ENCODE measurements at regions not wholly inside any gene's neighbourhood (a gene's known extent, or its start where the extent isn't known, plus 50 kb on each side); places are given as distances from the start of the nearest gene placed in this dataset.
A peak's percentile ranks its signal among the peaks of the same experiment; 100 is the strongest.

- Histone ChIP-seq H3K27me3 (no peaks in the 10 kb centered on the region), H3K4me3 (no peak overlapping the region), H3K9me3 (no peaks in the 10 kb centered on the region), H3K27ac (no peak overlapping the region), H3K36me3 (no peaks in the 10 kb centered on the region), H3K4me1 (no peaks in the 10 kb centered on the region)
- intact Hi-C loops (cut with DNase I) = no loop called here
- DNase-seq (no peak), ATAC-seq (no peak)
- no peak for TF ChIP-seq CTCF (IDR thresholded peaks at IDR 0.05)
Measured at GRCh38 chr1:244157731-244158438, 106.8 kb downstream of the ZBTB18 start.

GRCh38 chr1:244159646-244160045 lies 108.6 kb downstream of the ZBTB18 start:
- H3K4me1 ChIP-seq = no peaks in the 10 kb centered on the region
- no peak for ATAC-seq
- no peaks in the 10 kb centered on the region for H3K36me3 ChIP-seq
- intact Hi-C loops (cut with DNase I) = no loop called here
- no peaks in the 10 kb centered on the region for H3K27me3 ChIP-seq
- no peak overlapping the region for H3K27ac ChIP-seq
- H3K9me3 ChIP-seq = no peaks in the 10 kb centered on the region
- TF ChIP-seq CTCF (IDR thresholded peaks at IDR 0.05) = no peak
- DNase-seq = no peak
- H3K4me3 ChIP-seq = no peak overlapping the region

GRCh38 chr1:244160455-244161235 lies 109.6 kb downstream of the ZBTB18 start:
- intact Hi-C loops (cut with DNase I) = no loop called here
- Histone ChIP-seq H3K27me3 (no peaks in the 10 kb centered on the region), H3K4me3 (no peak overlapping the region), H3K9me3 (no peaks in the 10 kb centered on the region), H3K4me1 (no peaks in the 10 kb centered on the region), H3K27ac (no peak overlapping the region), H3K36me3 (no peaks in the 10 kb centered on the region)
- DNase-seq = no peak
- TF ChIP-seq CTCF (IDR thresholded peaks at IDR 0.05) = no peak
- peak; percentile 27 for ATAC-seq

GRCh38 chr1:244161236-244161510 lies 110.1 kb downstream of the ZBTB18 start:
- ATAC-seq (no peak), DNase-seq (no peak)
- Histone ChIP-seq H3K4me1 (no peaks in the 10 kb centered on the region), H3K27ac (no peak overlapping the region), H3K4me3 (no peak overlapping the region), H3K36me3 (no peaks in the 10 kb centered on the region), H3K27me3 (no peaks in the 10 kb centered on the region), H3K9me3 (no peaks in the 10 kb centered on the region)
- intact Hi-C loops (cut with DNase I) = no loop called here
- TF ChIP-seq CTCF (IDR thresholded peaks at IDR 0.05) = no peak

GRCh38 chr1:244162786-244163530 lies 111.9 kb downstream of the ZBTB18 start:
- Histone ChIP-seq H3K36me3 (no peaks in the 10 kb centered on the region), H3K4me1 (no peaks in the 10 kb centered on the region), H3K27ac (peak overlapping the region; percentile 49), H3K27me3 (no peaks in the 10 kb centered on the region), H3K4me3 (no peak overlapping the region), H3K9me3 (no peaks in the 10 kb centered on the region)
- no peak for TF ChIP-seq CTCF (IDR thresholded peaks at IDR 0.05)
- no peak for ATAC-seq
- no peak for DNase-seq
- intact Hi-C loops (cut with DNase I) = no loop called here

Measured in upper lobe of right lung (tissue), 1 donor.